GM18873 (cell line): ENCODE measurements at regions not wholly inside any gene's neighbourhood (a gene's known extent, or its start where the extent isn't known, plus 50 kb on each side); places are given as distances from the start of the nearest gene placed in this dataset.
"Not testable (repeated sequence)": the region's sequence is repeated elsewhere in the genome, so short reads cannot be mapped to it uniquely, and the experiment has no call there.

Experiments used
- ATAC-seq: cut with Tn5 transposase; IDR thresholded peaks from one replicate; pipeline ENCODE4 v1.9.1; 2021; ENCODE audit warnings: mild to moderate bottlenecking, moderate library complexity, moderate number of reproducible peaks; ENCODE audit not compliant: unreplicated experiment, low FRiP score

- no peak for ATAC-seq
Measured at GRCh38 chr6:164068527-164068926, 654.0 kb downstream of the QKI start.

- ATAC-seq = no peak
Measured at GRCh38 chr6:164066766-164067165, 652.2 kb downstream of the QKI start.

GRCh38 chr6:164066335-164066734 lies 651.8 kb downstream of the QKI start:
- no peak for ATAC-seq

GRCh38 chr6:164063346-164063745 lies 648.8 kb downstream of the QKI start:
- no peak for ATAC-seq

- no peak for ATAC-seq
Measured at GRCh38 chr6:164062872-164063271, 648.4 kb downstream of the QKI start.

GRCh38 chr6:164057876-164058275 lies 643.4 kb downstream of the QKI start:
- ATAC-seq = no peak

- no peak for ATAC-seq
Measured at GRCh38 chr6:164051427-164051826, 636.9 kb downstream of the QKI start.

- no peak for ATAC-seq
Measured at GRCh38 chr6:164049517-164049988, 635.0 kb downstream of the QKI start.

GRCh38 chr6:164048840-164049516 lies 634.5 kb downstream of the QKI start:
- ATAC-seq = no peak

- ATAC-seq = no peak
Measured at GRCh38 chr6:164045082-164045481, 630.6 kb downstream of the QKI start.

GRCh38 chr6:164043656-164044055 lies 629.1 kb downstream of the QKI start:
- not testable (repeated sequence) for ATAC-seq

GRCh38 chr6:164042212-164042611 lies 627.7 kb downstream of the QKI start:
- no peak for ATAC-seq

GRCh38 chr6:164040994-164041393 lies 626.5 kb downstream of the QKI start:
- ATAC-seq = no peak

GRCh38 chr6:164039954-164040375 lies 625.4 kb downstream of the QKI start:
- ATAC-seq = no peak

GRCh38 chr6:164037171-164037870 lies 622.8 kb downstream of the QKI start:
- no peak for ATAC-seq

- no peak for ATAC-seq
Measured at GRCh38 chr6:164035900-164036485, 621.5 kb downstream of the QKI start.

GRCh38 chr6:164034602-164035140 lies 620.2 kb downstream of the QKI start:
- ATAC-seq = no peak

GRCh38 chr6:164025180-164025579 lies 610.7 kb downstream of the QKI start:
- ATAC-seq = no peak

- ATAC-seq = no peak
Measured at GRCh38 chr6:164023535-164023934, 609.0 kb downstream of the QKI start.

GRCh38 chr6:164022632-164023031 lies 608.1 kb downstream of the QKI start:
- no peak for ATAC-seq

- no peak for ATAC-seq
Measured at GRCh38 chr6:164021589-164022250, 607.2 kb downstream of the QKI start.
